Vagina (tissue), 2 donors: ENCODE measurements at regions not wholly inside any gene's neighbourhood (a gene's known extent, or its start where the extent isn't known, plus 50 kb on each side); places are given as distances from the start of the nearest gene placed in this dataset.

Source experiments
- DNase-seq, 2 donors: peaks; one replicate each; pipeline ENCODE4 v3.0.0-alpha.2; 2017; ENCODE audit errors: extremely low spot score in 2 of 2
- H3K27ac ChIP-seq: fragments of 200-600 bp; sonication (generic); one replicate; pipeline ENCODE4 v1.5.1; 2019
- H3K27me3 ChIP-seq: fragments of 200-600 bp; sonication (generic); one replicate; pipeline ENCODE4 v1.5.1; 2019
- H3K36me3 ChIP-seq, 2 donors: fragments of 200-600 bp; sonication (generic); one replicate each; pipeline ENCODE4 v1.5.1; 2017 to 2019
- H3K4me1 ChIP-seq: fragments of 200-600 bp; sonication (generic); one replicate; pipeline ENCODE4 v1.5.1; 2019
- H3K4me3 ChIP-seq, 2 donors: fragments of 200-600 bp; sonication (generic); 1 replicate in 1 of 2; 2 replicates in 1 of 2; pipeline ENCODE4 v1.5.1; 2016 to 2019
- H3K9me3 ChIP-seq: fragments of 200-600 bp; sonication (generic); one replicate; pipeline ENCODE4 v1.5.1; 2019
- POLR2A ChIP-seq, 2 donors: fragments of 450-650 bp; IDR thresholded peaks; one replicate each; pipeline ENCODE4 v1.6.1; 2017; ENCODE audit warnings: antibody characterized with exemption in 2 of 2, mild to moderate bottlenecking in 2 of 2, moderate library complexity in 2 of 2
- POLR2AphosphoS5 ChIP-seq, 2 donors: sonication (generic); formaldehyde crosslinking; IDR thresholded peaks; one replicate each; pipeline ENCODE4 v1.9.0; 2017; ENCODE audit warnings: antibody characterized with exemption in 2 of 2, mild to moderate bottlenecking in 2 of 2, low read depth in 1 of 2; ENCODE audit not compliant: insufficient read depth in 1 of 2
- intact Hi-C: fragments of 100-400 bp; cut with DNase I; formaldehyde crosslinking; loops from one replicate; pipeline ENCODE4 v1.15.1; 2023
- TF ChIP-seq, protein P1 (sequence below), 3 experiments: fragments of 450-650 bp in 2 of 3; fragments of 200-600 bp in 1 of 3; sonication (generic) in 1 of 3; IDR thresholded peaks; one replicate each; pipeline ENCODE4 v1.5.1; 2017 to 2019; ENCODE audit warnings: antibody characterized with exemption in 3 of 3, mild to moderate bottlenecking in 2 of 3, moderate library complexity in 2 of 3

DNA sequence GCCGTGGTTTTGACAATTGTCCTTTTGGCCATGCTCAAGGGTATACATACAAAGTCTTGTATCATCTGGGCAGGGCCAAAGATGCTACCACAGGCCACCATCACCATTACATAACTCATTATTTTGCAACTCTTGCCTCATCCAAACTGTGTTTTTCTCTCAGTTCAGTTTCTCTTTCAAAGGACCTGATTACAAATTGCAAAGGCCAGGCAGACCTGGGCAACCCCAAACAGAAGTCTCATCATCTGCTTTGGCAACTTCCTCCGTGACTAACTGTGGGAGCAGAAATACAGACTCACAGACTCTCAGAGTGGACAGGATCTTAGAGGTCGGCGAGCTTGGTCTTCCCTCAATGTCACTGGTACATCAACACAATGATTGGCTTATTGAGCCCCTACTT is 117.8 kb upstream of the NEDD9 start:
- Histone ChIP-seq H3K36me3 (no peaks in the 10 kb centered on the region), H3K27me3 (no peaks in the 10 kb centered on the region), H3K4me1 (peaks cover 13% of the 10 kb centered on the region), H3K9me3 (no peaks in the 10 kb centered on the region), H3K4me3 (no peak overlapping the region), H3K27ac (no peak overlapping the region)
- TF ChIP-seq, protein P1, sequence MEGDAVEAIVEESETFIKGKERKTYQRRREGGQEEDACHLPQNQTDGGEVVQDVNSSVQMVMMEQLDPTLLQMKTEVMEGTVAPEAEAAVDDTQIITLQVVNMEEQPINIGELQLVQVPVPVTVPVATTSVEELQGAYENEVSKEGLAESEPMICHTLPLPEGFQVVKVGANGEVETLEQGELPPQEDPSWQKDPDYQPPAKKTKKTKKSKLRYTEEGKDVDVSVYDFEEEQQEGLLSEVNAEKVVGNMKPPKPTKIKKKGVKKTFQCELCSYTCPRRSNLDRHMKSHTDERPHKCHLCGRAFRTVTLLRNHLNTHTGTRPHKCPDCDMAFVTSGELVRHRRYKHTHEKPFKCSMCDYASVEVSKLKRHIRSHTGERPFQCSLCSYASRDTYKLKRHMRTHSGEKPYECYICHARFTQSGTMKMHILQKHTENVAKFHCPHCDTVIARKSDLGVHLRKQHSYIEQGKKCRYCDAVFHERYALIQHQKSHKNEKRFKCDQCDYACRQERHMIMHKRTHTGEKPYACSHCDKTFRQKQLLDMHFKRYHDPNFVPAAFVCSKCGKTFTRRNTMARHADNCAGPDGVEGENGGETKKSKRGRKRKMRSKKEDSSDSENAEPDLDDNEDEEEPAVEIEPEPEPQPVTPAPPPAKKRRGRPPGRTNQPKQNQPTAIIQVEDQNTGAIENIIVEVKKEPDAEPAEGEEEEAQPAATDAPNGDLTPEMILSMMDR (IDR thresholded peaks at IDR 0.05), result no peak
- TF ChIP-seq POLR2AphosphoS5 (IDR thresholded peaks at IDR 0.05; ENCODE audit: insufficient read depth in 1 of 2, low read depth in 1 of 2) (no peak), POLR2A (IDR thresholded peaks at IDR 0.05) (no peak)
- intact Hi-C loops, result no loop called here
- DNase-seq, result no peak

DNA sequence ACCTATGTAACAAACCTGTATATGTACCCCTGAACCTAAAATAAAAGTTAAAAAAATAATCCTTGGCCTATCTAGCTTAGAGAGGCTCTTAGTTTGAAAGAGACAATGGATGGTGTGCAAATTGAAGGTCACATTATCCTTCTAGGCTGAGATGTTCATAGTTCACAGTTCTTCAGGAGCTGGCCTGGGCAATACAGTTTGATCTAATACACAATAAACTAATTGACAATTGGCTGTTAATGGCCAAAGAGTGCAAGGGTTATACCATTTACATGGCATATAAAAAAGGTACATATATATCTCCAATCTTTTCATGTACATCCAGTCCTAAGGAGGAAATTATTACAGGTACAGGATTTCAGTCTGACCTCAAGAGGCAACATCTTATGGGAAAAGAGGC is 117.4 kb upstream of the NEDD9 start:
- intact Hi-C loops, result no loop called here
- Histone ChIP-seq H3K4me1 (peaks cover 13% of the 10 kb centered on the region), H3K9me3 (no peaks in the 10 kb centered on the region), H3K36me3 (no peaks in the 10 kb centered on the region), H3K4me3 (no peak overlapping the region), H3K27me3 (no peaks in the 10 kb centered on the region), H3K27ac (no peak overlapping the region)
- no peak for DNase-seq
- TF ChIP-seq POLR2AphosphoS5 (IDR thresholded peaks at IDR 0.05; ENCODE audit: insufficient read depth in 1 of 2, low read depth in 1 of 2) (no peak), POLR2A (IDR thresholded peaks at IDR 0.05) (no peak)
- TF ChIP-seq, protein P1 (IDR thresholded peaks at IDR 0.05), result no peak

DNA sequence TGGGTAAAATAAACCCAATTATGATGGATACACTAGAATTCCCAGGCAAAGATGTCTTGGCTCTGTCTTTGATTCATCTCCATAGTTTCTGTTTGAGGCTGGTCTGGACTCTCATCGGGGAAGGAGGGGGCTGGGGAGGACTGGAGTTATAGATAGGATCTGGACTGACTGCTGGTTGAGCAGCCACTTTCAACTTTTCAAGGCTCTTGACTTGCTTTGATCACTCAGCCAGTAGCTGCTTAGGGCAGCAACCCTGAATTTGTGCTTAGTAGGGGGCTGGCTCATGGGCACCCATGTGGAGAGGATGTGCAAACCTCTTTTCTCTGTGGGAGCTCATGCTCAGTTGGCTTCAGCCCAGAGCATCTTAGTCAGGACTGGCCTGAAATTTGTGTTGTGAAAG is 114.0 kb upstream of the NEDD9 start:
- Histone ChIP-seq H3K27me3 (no peaks in the 10 kb centered on the region), H3K27ac (no peak overlapping the region), H3K4me1 (no peaks in the 10 kb centered on the region), H3K9me3 (no peaks in the 10 kb centered on the region), H3K4me3 (no peak overlapping the region), H3K36me3 (no peaks in the 10 kb centered on the region)
- TF ChIP-seq POLR2AphosphoS5 (IDR thresholded peaks at IDR 0.05; ENCODE audit: insufficient read depth in 1 of 2, low read depth in 1 of 2) (no peak), POLR2A (IDR thresholded peaks at IDR 0.05) (no peak)
- TF ChIP-seq, protein P1 (IDR thresholded peaks at IDR 0.05), result no peak
- intact Hi-C loops, result no loop called here
- DNase-seq, result no peak

DNA sequence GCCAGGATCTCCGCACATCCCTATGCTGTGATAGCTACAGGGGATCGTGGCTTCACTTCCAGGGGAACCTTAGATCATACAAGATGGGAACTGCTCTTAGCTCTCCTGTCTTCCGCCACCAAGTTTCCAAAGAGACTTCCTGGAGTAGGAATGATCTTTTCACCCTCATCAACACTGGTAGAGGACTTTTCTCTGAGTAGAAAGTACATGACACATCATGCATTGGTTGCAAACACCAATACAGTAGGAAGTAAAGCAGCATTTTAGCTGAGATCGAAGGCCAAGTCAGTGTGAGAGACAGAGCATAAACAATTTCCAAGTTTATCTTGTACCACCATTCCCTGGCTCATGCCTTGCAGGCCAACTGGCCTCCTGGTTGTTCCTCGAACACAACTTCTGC is 113.1 kb upstream of the NEDD9 start:
- H3K27me3 ChIP-seq, result no peaks in the 10 kb centered on the region
- no peak overlapping the region for H3K27ac ChIP-seq
- no peak overlapping the region for H3K4me3 ChIP-seq
- no peak for DNase-seq
- TF ChIP-seq, protein P1 (IDR thresholded peaks at IDR 0.05), result no peak
- TF ChIP-seq POLR2AphosphoS5 (IDR thresholded peaks at IDR 0.05; ENCODE audit: insufficient read depth in 1 of 2, low read depth in 1 of 2) (no peak), POLR2A (IDR thresholded peaks at IDR 0.05) (no peak)
- intact Hi-C loops, result no loop called here
- no peaks in the 10 kb centered on the region for H3K9me3 ChIP-seq
- H3K4me1 ChIP-seq, result no peaks in the 10 kb centered on the region
- H3K36me3 ChIP-seq, result no peaks in the 10 kb centered on the region

DNA sequence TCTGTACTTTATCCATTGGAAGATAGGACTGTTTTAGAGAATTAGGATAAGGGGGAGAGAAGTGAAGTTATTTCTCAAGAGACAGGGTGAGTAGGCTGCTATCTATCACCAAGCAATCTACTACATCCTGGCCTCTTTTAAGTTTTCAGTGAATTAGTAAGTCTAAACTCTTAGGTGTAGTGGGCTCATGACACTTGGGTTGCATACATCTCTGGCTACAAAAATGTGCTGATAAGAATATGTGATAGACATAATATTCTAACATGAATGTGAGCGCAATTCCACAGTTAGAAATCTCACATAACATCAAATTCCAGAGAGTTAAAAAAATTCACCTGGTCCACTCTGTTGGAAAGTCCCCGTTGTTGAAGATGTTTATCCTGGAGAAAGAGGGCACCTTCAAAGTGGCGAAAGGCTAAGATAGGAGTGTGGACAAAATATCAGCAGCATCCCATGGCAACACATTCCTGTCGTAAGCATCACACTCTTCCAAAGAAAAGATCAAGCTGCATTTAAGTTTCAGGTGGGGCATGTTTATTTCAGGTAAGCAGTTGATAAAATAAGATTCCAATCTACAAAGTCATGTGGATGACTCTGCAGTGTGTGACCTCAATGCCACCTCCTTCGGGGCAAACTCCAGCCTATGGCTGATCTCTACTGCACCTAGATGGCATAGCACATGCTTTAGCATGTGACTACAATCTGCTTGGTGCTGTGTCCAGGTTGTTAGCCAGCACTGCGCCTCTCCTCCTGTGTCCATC is 111.7 kb upstream of the NEDD9 start:
- Histone ChIP-seq H3K27me3 (no peaks in the 10 kb centered on the region), H3K36me3 (no peaks in the 10 kb centered on the region), H3K4me3 (no peak overlapping the region), H3K4me1 (no peaks in the 10 kb centered on the region), H3K27ac (no peak overlapping the region), H3K9me3 (no peaks in the 10 kb centered on the region)
- TF ChIP-seq POLR2AphosphoS5 (IDR thresholded peaks at IDR 0.05; ENCODE audit: insufficient read depth in 1 of 2, low read depth in 1 of 2) (no peak), POLR2A (IDR thresholded peaks at IDR 0.05) (no peak)
- TF ChIP-seq, protein P1 (IDR thresholded peaks at IDR 0.05), result no peak
- DNase-seq, result no peak
- intact Hi-C loops, result no loop called here
